ENCODE measurements at regions not wholly inside any gene's neighbourhood (a gene's known extent, or its start where the extent isn't known, plus 50 kb on each side); places are given as distances from the start of the nearest gene placed in this dataset.

- intact Hi-C loops (cut with micrococcal nuclease; ENCODE audit: unreplicated experiment): no loop called here
- no TSS peak for BruUV-seq (replicated peaks)
Observed at GRCh38 chr9:117932585-117932984, 228.4 kb downstream of the TLR4 start.

DNA sequence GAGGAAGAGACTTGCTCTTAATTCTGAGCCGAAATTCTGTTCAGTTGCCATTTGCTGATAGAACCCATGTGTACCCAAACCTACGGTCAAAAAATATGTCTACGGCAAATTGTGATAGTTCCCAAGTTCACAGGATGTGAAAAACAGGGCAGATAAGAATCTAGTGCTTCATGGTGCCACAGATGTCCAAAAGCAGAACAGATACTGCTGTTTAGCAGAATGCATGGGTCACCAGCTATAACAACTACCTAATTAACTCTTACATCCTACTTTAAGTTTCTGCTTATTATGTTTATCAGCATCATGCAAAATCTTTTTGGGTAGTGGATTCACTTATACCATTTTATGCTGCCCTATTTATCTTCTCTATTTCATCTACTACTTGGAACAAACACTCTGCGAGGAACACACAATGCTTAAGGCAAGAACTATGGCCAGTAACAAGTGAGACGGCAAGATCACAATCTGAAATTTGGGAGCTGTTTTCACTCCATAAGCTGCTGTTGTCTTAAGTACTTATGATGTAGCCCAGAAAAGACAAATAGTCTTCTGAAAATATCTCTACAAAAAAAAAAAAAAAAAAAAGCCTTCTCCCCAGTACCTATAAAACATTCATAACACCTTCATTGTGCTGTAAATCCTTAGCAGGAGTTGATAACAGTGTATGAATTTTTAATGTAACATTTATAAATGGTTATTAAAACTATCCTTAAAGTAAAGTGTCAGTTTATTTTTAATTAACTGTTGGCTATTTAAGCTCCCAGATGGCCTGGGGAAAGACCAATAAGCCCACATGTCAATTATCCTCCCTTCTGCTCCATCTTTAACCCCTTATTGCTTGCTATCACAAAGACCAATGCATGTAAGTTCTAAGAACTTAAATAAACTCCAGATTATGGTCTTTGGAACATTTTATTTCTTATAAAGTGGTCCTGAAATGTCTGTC lies 232.3 kb downstream of the TLR4 start:
- no peaks in the 10 kb centered on the region for H3K4me1 ChIP-seq (replicated peaks; ENCODE audit: insufficient read depth)
- no peaks in the 10 kb centered on the region for H3K9me3 ChIP-seq (ENCODE audit: insufficient read depth, low read depth)

More at GRCh38 chr9:117932585-117932984, 228.4 kb downstream of the TLR4 start:
- no peak overlapping the region for H3K4me3 ChIP-seq
- no peaks in the 10 kb centered on the region for H3K9me3 ChIP-seq (ENCODE audit: insufficient read depth, low read depth)
- H2AFZ ChIP-seq: no peak overlapping the region
- H3K79me2 ChIP-seq (ENCODE audit: low read depth): no peaks in the 10 kb centered on the region
- H3K4me2 ChIP-seq: no peak overlapping the region
- H3K27ac ChIP-seq: no peak overlapping the region
- no peak for TF ChIP-seq EZH2 (IDR thresholded peaks at IDR 0.05; ENCODE audit: low read depth)
- TF ChIP-seq, protein P1, sequence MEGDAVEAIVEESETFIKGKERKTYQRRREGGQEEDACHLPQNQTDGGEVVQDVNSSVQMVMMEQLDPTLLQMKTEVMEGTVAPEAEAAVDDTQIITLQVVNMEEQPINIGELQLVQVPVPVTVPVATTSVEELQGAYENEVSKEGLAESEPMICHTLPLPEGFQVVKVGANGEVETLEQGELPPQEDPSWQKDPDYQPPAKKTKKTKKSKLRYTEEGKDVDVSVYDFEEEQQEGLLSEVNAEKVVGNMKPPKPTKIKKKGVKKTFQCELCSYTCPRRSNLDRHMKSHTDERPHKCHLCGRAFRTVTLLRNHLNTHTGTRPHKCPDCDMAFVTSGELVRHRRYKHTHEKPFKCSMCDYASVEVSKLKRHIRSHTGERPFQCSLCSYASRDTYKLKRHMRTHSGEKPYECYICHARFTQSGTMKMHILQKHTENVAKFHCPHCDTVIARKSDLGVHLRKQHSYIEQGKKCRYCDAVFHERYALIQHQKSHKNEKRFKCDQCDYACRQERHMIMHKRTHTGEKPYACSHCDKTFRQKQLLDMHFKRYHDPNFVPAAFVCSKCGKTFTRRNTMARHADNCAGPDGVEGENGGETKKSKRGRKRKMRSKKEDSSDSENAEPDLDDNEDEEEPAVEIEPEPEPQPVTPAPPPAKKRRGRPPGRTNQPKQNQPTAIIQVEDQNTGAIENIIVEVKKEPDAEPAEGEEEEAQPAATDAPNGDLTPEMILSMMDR (conservative IDR thresholded peaks at IDR 0.05): no peak
- POLR2A ChIA-PET (ENCODE audit: unreplicated experiment): no interaction called here
- H3K27me3 ChIP-seq (ENCODE audit: insufficient read depth, low read depth): no peaks in the 10 kb centered on the region
- no peaks in the 10 kb centered on the region for H3K36me3 ChIP-seq (ENCODE audit: low read depth)
- no peak for DNase-seq
- no peaks in the 10 kb centered on the region for H3F3A ChIP-seq (ENCODE audit: insufficient read depth, low read depth)
- H3K9me2 ChIP-seq (ENCODE audit: insufficient read depth): no peaks in the 10 kb centered on the region; the same call in 1 of the 2 replicates
- no peaks in the 10 kb centered on the region for H3K4me1 ChIP-seq (replicated peaks; ENCODE audit: insufficient read depth)
- CTCF ChIA-PET: no interaction called here
- no peaks in the 10 kb centered on the region for H4K20me1 ChIP-seq (ENCODE audit: insufficient read depth)

GRCh38 chr9:117938086-117938485 lies 233.9 kb downstream of the TLR4 start:
- no peaks in the 10 kb centered on the region for H3F3A ChIP-seq (ENCODE audit: insufficient read depth, low read depth)
- no peaks in the 10 kb centered on the region for H3K79me2 ChIP-seq (ENCODE audit: low read depth)
- no peaks in the 10 kb centered on the region for H4K20me1 ChIP-seq (ENCODE audit: insufficient read depth)
- no TSS peak for BruUV-seq (replicated peaks)
- H3K27ac ChIP-seq: no peak overlapping the region
- no peak for TF ChIP-seq EZH2 (IDR thresholded peaks at IDR 0.05; ENCODE audit: low read depth)
- TF ChIP-seq, protein P1 (conservative IDR thresholded peaks at IDR 0.05): no peak
- no peaks in the 10 kb centered on the region for H3K27me3 ChIP-seq (ENCODE audit: insufficient read depth, low read depth)
- no peak overlapping the region for H3K4me3 ChIP-seq
- no peak overlapping the region for H2AFZ ChIP-seq
- H3K4me1 ChIP-seq (replicated peaks; ENCODE audit: insufficient read depth): no peaks in the 10 kb centered on the region
- no peak overlapping the region for H3K4me2 ChIP-seq
- no peaks in the 10 kb centered on the region for H3K9me2 ChIP-seq (ENCODE audit: insufficient read depth)
- POLR2A ChIA-PET (ENCODE audit: unreplicated experiment): no interaction called here
- H3K36me3 ChIP-seq (ENCODE audit: low read depth): no peaks in the 10 kb centered on the region
- CTCF ChIA-PET: no interaction called here
- intact Hi-C loops (cut with micrococcal nuclease; ENCODE audit: unreplicated experiment): no loop called here
- no peak for DNase-seq
- H3K9me3 ChIP-seq (ENCODE audit: insufficient read depth, low read depth): peaks cover 5% of the 10 kb centered on the region; the same call in 1 of the 2 replicates

More for the DNA sequence above, 232.3 kb downstream of the TLR4 start:
- no peak for DNase-seq
- no peak overlapping the region for H2AFZ ChIP-seq
- TF ChIP-seq EZH2 (IDR thresholded peaks at IDR 0.05; ENCODE audit: low read depth): no peak
- TF ChIP-seq, protein P1 (conservative IDR thresholded peaks at IDR 0.05): no peak
- no peaks in the 10 kb centered on the region for H3F3A ChIP-seq (ENCODE audit: insufficient read depth, low read depth)
- no peaks in the 10 kb centered on the region for H4K20me1 ChIP-seq (ENCODE audit: insufficient read depth)
- H3K9me2 ChIP-seq (ENCODE audit: insufficient read depth): no peaks in the 10 kb centered on the region; the same call in 1 of the 2 replicates
- no peaks in the 10 kb centered on the region for H3K36me3 ChIP-seq (ENCODE audit: low read depth)
- no peak overlapping the region for H3K4me2 ChIP-seq
- no peaks in the 10 kb centered on the region for H3K27me3 ChIP-seq (ENCODE audit: insufficient read depth, low read depth)
- H3K79me2 ChIP-seq (ENCODE audit: low read depth): no peaks in the 10 kb centered on the region
- no TSS peak for BruUV-seq (replicated peaks)
- ChIA-PET CTCF (no interaction called here), POLR2A (ENCODE audit: unreplicated experiment) (no interaction called here)
- H3K27ac ChIP-seq: no peak overlapping the region
- no peak overlapping the region for H3K4me3 ChIP-seq
- intact Hi-C loops (cut with micrococcal nuclease; ENCODE audit: unreplicated experiment): no loop called here
